Activated CD8-positive, alpha-beta memory T cell treated with anti-CD3 and anti-CD28 coated beads, Interleukin-2, amount 10 ng/mL, durations not matched to agents 7 days and 5 days (primary cell): ENCODE measurements at regions not wholly inside any gene's neighbourhood (a gene's known extent, or its start where the extent isn't known, plus 50 kb on each side); places are given as distances from the start of the nearest gene placed in this dataset.

Source experiments
- ATAC-seq: fragments of 150-1000 bp; cut with Tn5 transposase; one replicate; pipeline ENCODE4 v1.10.0; 2021; ENCODE audit warnings: moderate library complexity
- CTCF ChIA-PET: fragments of 350-600 bp; sonication (Branson Sonifier 250); formaldehyde crosslinking; loops from one replicate; lab custom pipeline; 2021; ENCODE audit warnings: antibody characterized with exemption; lab: Charles Lee
- DNase-seq: peaks from one replicate; pipeline ENCODE4 v3.0.0-alpha.2; 2020
- H3K27ac Mint-ChIP-seq: one replicate; pipeline ENCODE4 v1.8.0; 2021; ENCODE audit warnings: mild to moderate bottlenecking, mixed read lengths
- H3K27me3 Mint-ChIP-seq: one replicate; pipeline ENCODE4 v1.8.0; 2021; ENCODE audit warnings: mixed read lengths
- H3K36me3 Mint-ChIP-seq: one replicate; pipeline ENCODE4 v1.8.0; 2021; ENCODE audit warnings: mild to moderate bottlenecking, mixed read lengths
- H3K4me1 Mint-ChIP-seq: one replicate; pipeline ENCODE4 v1.8.0; 2021; ENCODE audit warnings: mixed read lengths
- H3K4me3 Mint-ChIP-seq: one replicate; pipeline ENCODE4 v1.8.0; 2021; ENCODE audit warnings: mild to moderate bottlenecking, moderate library complexity, mixed read lengths
- H3K9me3 Mint-ChIP-seq: one replicate; pipeline ENCODE4 v1.8.0; 2022; ENCODE audit warnings: low read depth, mixed read lengths

GRCh38 chr20:39607141-39607540 is 645.0 kb downstream of the DHX35 start:
- Mint-ChIP-seq H3K36me3 (no peaks in the 10 kb centered on the region), H3K4me1 (no peaks in the 10 kb centered on the region), H3K27me3 (no peaks in the 10 kb centered on the region), H3K4me3 (no peak overlapping the region), H3K27ac (no peak overlapping the region), H3K9me3 (peaks cover 5% of the 10 kb centered on the region)
- DNase-seq: no peak
- CTCF ChIA-PET: no interaction called here
- ATAC-seq: no peak

- Mint-ChIP-seq H3K4me3 (no peak overlapping the region), H3K4me1 (no peaks in the 10 kb centered on the region), H3K27ac (no peak overlapping the region), H3K36me3 (no peaks in the 10 kb centered on the region), H3K9me3 (peaks cover 3% of the 10 kb centered on the region), H3K27me3 (no peaks in the 10 kb centered on the region)
- ATAC-seq (no peak), DNase-seq (no peak)
- CTCF ChIA-PET: no interaction called here
Measured at GRCh38 chr20:39605908-39606307, 643.8 kb downstream of the DHX35 start.

- no peaks in the 10 kb centered on the region for H3K27me3 Mint-ChIP-seq
- H3K9me3 Mint-ChIP-seq: peaks cover 3% of the 10 kb centered on the region
- no peaks in the 10 kb centered on the region for H3K36me3 Mint-ChIP-seq
- DNase-seq (no peak), ATAC-seq (no peak)
- CTCF ChIA-PET: no interaction called here
- no peaks in the 10 kb centered on the region for H3K4me1 Mint-ChIP-seq
- H3K4me3 Mint-ChIP-seq: no peak overlapping the region
- no peak overlapping the region for H3K27ac Mint-ChIP-seq
Measured at GRCh38 chr20:39605361-39605760, 643.2 kb downstream of the DHX35 start.

- Mint-ChIP-seq H3K27me3 (no peaks in the 10 kb centered on the region), H3K4me3 (no peak overlapping the region), H3K9me3 (peaks cover 3% of the 10 kb centered on the region), H3K36me3 (no peaks in the 10 kb centered on the region), H3K4me1 (no peaks in the 10 kb centered on the region), H3K27ac (no peak overlapping the region)
- CTCF ChIA-PET: no interaction called here
- ATAC-seq (no peak), DNase-seq (no peak)
Measured at GRCh38 chr20:39603219-39603618, 641.1 kb downstream of the DHX35 start.

- Mint-ChIP-seq H3K36me3 (no peaks in the 10 kb centered on the region), H3K9me3 (no peaks in the 10 kb centered on the region), H3K27me3 (no peaks in the 10 kb centered on the region), H3K4me3 (no peak overlapping the region), H3K27ac (no peak overlapping the region), H3K4me1 (no peaks in the 10 kb centered on the region)
- DNase-seq (no peak), ATAC-seq (no peak)
- CTCF ChIA-PET: interaction anchor here (1.0 kb wide), 1 partner anchor 15 kb away, joined by 3 read pairs; no protein-coding TSS in a partner anchor
Measured at GRCh38 chr20:39602649-39603048, 640.5 kb downstream of the DHX35 start.

GRCh38 chr20:39600871-39601270 is 638.7 kb downstream of the DHX35 start:
- DNase-seq: no peak
- ATAC-seq: no peak
- Mint-ChIP-seq H3K9me3 (no peaks in the 10 kb centered on the region), H3K4me3 (no peak overlapping the region), H3K27me3 (no peaks in the 10 kb centered on the region), H3K27ac (no peak overlapping the region), H3K4me1 (no peaks in the 10 kb centered on the region), H3K36me3 (no peaks in the 10 kb centered on the region)
- CTCF ChIA-PET: no interaction called here

- no peak for DNase-seq
- no peaks in the 10 kb centered on the region for H3K27me3 Mint-ChIP-seq
- H3K4me3 Mint-ChIP-seq: no peak overlapping the region
- H3K9me3 Mint-ChIP-seq: no peaks in the 10 kb centered on the region
- H3K27ac Mint-ChIP-seq: no peak overlapping the region
- CTCF ChIA-PET: no interaction called here
- no peaks in the 10 kb centered on the region for H3K36me3 Mint-ChIP-seq
- no peak for ATAC-seq
- H3K4me1 Mint-ChIP-seq: no peaks in the 10 kb centered on the region
Measured at GRCh38 chr20:39600156-39600555, 638.0 kb downstream of the DHX35 start.

- DNase-seq (no peak), ATAC-seq (no peak)
- no peaks in the 10 kb centered on the region for H3K27me3 Mint-ChIP-seq
- H3K4me1 Mint-ChIP-seq: no peaks in the 10 kb centered on the region
- no peaks in the 10 kb centered on the region for H3K9me3 Mint-ChIP-seq
- CTCF ChIA-PET: no interaction called here
- H3K27ac Mint-ChIP-seq: no peak overlapping the region
- H3K36me3 Mint-ChIP-seq: no peaks in the 10 kb centered on the region
- H3K4me3 Mint-ChIP-seq: no peak overlapping the region
Measured at GRCh38 chr20:39596554-39596953, 634.4 kb downstream of the DHX35 start.

- H3K27ac Mint-ChIP-seq: no peak overlapping the region
- H3K4me3 Mint-ChIP-seq: no peak overlapping the region
- DNase-seq (no peak), ATAC-seq (no peak)
- CTCF ChIA-PET: no interaction called here
- no peaks in the 10 kb centered on the region for H3K36me3 Mint-ChIP-seq
- no peaks in the 10 kb centered on the region for H3K9me3 Mint-ChIP-seq
- no peaks in the 10 kb centered on the region for H3K4me1 Mint-ChIP-seq
- H3K27me3 Mint-ChIP-seq: no peaks in the 10 kb centered on the region
Measured at GRCh38 chr20:39592371-39592770, 630.2 kb downstream of the DHX35 start.

GRCh38 chr20:39588148-39588757 is 626.1 kb downstream of the DHX35 start:
- no peak for ATAC-seq
- no peaks in the 10 kb centered on the region for H3K27me3 Mint-ChIP-seq
- H3K4me1 Mint-ChIP-seq: no peaks in the 10 kb centered on the region
- CTCF ChIA-PET: no interaction called here
- DNase-seq: no peak
- H3K27ac Mint-ChIP-seq: no peak overlapping the region
- H3K36me3 Mint-ChIP-seq: no peaks in the 10 kb centered on the region
- no peak overlapping the region for H3K4me3 Mint-ChIP-seq
- H3K9me3 Mint-ChIP-seq: no peaks in the 10 kb centered on the region

- no peak overlapping the region for H3K4me3 Mint-ChIP-seq
- no peaks in the 10 kb centered on the region for H3K36me3 Mint-ChIP-seq
- ATAC-seq (no peak), DNase-seq (no peak)
- H3K9me3 Mint-ChIP-seq: no peaks in the 10 kb centered on the region
- CTCF ChIA-PET: no interaction called here
- no peaks in the 10 kb centered on the region for H3K4me1 Mint-ChIP-seq
- H3K27ac Mint-ChIP-seq: no peak overlapping the region
- H3K27me3 Mint-ChIP-seq: no peaks in the 10 kb centered on the region
Measured at GRCh38 chr20:39581034-39581433, 618.9 kb downstream of the DHX35 start.

GRCh38 chr20:39576771-39577170 is 614.6 kb downstream of the DHX35 start:
- ATAC-seq: no peak
- Mint-ChIP-seq H3K27ac (no peak overlapping the region), H3K4me1 (no peaks in the 10 kb centered on the region), H3K27me3 (no peaks in the 10 kb centered on the region), H3K36me3 (no peaks in the 10 kb centered on the region), H3K4me3 (no peak overlapping the region), H3K9me3 (no peaks in the 10 kb centered on the region)
- no peak for DNase-seq
- CTCF ChIA-PET: no interaction called here

GRCh38 chr20:39574061-39574460 is 611.9 kb downstream of the DHX35 start:
- no peak for DNase-seq
- CTCF ChIA-PET: no interaction called here
- no peak overlapping the region for H3K27ac Mint-ChIP-seq
- no peaks in the 10 kb centered on the region for H3K9me3 Mint-ChIP-seq
- no peaks in the 10 kb centered on the region for H3K36me3 Mint-ChIP-seq
- ATAC-seq: no peak
- H3K4me1 Mint-ChIP-seq: no peaks in the 10 kb centered on the region
- no peak overlapping the region for H3K4me3 Mint-ChIP-seq
- H3K27me3 Mint-ChIP-seq: no peaks in the 10 kb centered on the region

GRCh38 chr20:39571171-39571570 is 609.0 kb downstream of the DHX35 start:
- H3K27ac Mint-ChIP-seq: no peak overlapping the region
- ATAC-seq: no peak
- H3K4me3 Mint-ChIP-seq: no peak overlapping the region
- no peaks in the 10 kb centered on the region for H3K36me3 Mint-ChIP-seq
- no peaks in the 10 kb centered on the region for H3K9me3 Mint-ChIP-seq
- no peaks in the 10 kb centered on the region for H3K4me1 Mint-ChIP-seq
- no peak for DNase-seq
- no peaks in the 10 kb centered on the region for H3K27me3 Mint-ChIP-seq
- CTCF ChIA-PET: no interaction called here

GRCh38 chr20:39568109-39568508 is 606.0 kb downstream of the DHX35 start:
- Mint-ChIP-seq H3K4me1 (no peaks in the 10 kb centered on the region), H3K27me3 (no peaks in the 10 kb centered on the region), H3K4me3 (no peak overlapping the region), H3K36me3 (no peaks in the 10 kb centered on the region), H3K27ac (no peak overlapping the region), H3K9me3 (no peaks in the 10 kb centered on the region)
- DNase-seq (no peak), ATAC-seq (no peak)
- CTCF ChIA-PET: no interaction called here
